HG03280 (cell line): ENCODE measurements at regions not wholly inside any gene's neighbourhood (a gene's known extent, or its start where the extent isn't known, plus 50 kb on each side); places are given as distances from the start of the nearest gene placed in this dataset.
"Not testable (repeated sequence)": the region's sequence is repeated elsewhere in the genome, so short reads cannot be mapped to it uniquely, and the experiment has no call there.

ENCODE experiments used
- ATAC-seq: cut with Tn5 transposase; IDR thresholded peaks from one replicate; pipeline ENCODE4 v1.9.1; 2021; ENCODE audit warnings: mild to moderate bottlenecking, moderate library complexity; ENCODE audit not compliant: unreplicated experiment

DNA sequence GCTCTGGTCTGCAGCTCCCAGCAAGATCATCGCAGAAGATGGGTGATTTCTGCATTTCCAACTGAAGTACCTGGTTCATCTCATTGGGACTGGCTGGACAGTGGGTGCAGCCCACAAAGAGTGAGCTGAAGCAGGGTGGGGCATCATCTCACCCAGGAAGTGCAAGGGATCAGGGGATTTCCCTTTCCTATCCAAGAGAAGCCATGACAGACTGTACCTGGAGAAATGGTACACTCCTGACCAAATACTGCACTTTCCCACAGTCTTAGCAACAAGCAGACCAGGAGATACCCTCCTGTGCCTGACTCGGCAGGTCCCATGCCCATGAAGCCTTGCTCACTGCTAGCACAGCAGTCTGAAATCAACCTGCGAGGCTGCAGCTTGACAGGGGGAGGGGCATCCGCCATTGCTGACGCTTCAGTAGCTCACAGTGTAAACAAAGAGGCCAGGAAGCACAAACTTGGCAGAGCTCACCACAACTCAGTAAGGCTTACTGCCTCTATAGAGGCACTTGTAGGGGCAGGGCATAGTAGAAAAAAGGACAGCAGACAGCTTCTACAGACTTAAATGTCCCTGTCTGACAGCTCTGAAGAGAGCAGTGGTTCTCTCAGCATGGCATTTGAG is 60.5 kb downstream of the AREG start:
- not testable (repeated sequence) for ATAC-seq

DNA sequence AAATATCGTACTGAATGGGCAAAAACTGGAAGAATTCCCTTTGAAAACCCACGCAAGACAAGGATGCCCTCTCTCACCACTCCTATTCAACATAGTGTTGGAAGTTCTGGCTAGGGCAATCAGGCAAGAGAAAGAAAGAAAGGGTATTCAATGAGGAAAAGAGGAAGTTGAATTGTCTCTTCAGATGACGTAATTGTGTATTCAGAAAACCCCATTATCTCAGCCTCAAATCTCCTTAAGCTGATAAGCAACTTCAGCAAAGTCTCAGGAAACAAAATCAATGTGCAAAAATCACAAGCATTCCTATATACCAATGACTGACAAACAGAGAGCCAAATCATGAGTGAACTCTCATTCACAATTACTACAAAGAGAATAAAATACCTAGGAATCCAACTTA is 64.4 kb downstream of the AREG start:
- ATAC-seq, result not testable (repeated sequence)

DNA sequence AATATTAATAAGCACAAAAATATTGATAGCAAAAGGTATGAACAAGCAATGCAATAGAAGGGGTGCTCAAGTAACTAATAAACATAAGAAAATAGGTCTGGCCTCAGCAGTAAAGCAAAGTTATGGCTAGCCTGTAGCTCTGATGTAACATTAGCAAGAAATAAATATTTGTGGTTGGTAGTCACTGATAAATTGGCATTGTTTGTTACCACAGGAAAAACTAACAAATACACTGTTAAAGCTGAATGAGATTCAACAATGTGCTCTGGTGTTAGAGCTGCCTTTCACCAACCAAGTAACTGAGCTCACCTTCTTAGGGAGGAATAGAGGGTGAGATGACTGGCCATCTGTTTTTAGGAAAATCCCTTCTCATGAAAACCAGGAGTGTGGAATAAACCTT is 71.4 kb downstream of the AREG start:
- no peak for ATAC-seq

DNA sequence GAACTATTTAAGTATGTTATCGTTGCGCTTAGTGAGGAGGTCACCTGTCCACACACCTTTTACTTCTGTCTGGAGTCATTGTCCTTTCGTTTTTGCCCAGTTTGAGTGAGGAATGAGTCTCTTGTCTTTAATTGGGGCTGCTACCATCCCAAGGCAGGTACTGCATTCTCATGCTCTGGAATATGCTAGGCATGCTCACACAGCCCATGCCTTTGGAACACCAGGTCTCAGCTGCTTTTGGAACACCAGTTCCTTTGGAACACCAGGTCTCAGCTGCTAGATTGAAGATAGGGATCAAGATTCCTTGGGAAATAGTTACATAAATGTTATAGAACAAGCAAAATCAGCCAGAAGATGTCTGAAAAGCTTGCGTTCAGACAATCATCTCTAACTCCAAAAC is 73.1 kb downstream of the AREG start:
- ATAC-seq, result no peak

DNA sequence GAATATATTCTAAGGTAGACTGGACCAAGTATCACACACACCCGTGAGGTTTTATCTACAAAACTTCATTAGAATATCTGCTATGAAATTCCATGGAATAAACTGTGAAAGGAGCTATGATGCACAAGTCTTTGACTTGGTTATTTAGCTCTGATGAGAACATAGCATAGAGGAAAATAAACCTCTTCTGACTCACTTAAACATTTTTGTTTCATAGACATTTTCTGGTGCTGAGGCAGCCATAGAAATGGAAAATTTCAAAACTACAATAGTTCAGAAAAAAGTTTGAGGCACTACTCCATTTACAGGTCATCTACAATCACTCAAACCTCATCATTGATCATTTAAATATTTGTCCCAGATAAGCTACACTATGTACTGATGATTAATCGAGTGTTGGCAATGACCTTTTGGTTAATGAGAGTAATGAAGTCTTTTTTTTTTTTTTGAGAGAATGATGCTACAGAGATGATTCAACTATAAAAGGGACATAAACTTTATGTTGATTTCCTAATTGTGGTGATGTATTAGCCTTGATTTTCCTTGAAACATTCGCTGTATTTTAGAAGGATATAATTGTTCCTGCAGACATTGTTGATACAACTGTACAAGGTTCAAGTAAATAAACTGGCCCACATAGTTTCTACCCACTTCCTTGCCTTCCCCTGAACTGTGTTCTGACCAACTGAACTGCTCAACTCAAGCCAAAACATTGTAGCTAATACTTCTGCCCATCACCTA is 77.5 kb downstream of the AREG start:
- no peak for ATAC-seq

DNA sequence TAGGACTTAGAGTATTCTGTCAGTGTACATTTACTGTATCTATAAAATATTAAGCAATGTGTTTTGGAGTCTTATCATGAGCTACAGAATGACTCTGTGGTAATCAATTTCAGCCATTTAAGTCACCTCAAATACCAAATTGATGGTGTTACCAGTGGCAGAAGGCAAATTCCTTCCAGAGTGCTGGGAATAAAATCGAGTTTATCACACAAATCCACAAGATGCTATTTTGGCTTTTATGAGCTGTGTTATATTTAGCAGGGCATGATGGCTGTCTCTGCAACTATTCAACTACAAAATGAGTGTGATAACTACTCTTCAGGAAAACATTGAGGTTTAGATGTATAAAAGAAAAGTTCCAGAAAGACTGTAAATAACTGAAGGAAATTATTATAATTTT is 78.2 kb downstream of the AREG start:
- no peak for ATAC-seq

DNA sequence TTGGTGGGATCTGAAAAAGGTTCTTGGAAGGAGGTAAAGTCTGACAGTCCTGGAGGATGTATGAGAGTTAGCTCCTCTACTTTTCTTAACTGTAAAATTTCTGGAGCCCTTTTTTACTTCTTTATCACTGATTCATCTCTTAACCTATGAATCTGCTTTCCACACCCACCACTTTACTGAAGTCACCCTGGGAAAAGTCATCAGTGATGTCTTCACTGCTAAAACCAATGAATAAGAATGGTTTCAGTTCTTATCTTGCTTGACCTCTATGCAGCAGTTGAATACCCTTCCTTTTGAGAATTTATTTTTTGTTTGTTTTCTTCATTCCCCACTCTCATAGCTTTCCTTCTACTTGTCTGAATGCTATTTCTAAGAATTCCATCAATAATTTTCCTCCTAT is 80.0 kb downstream of the AREG start:
- ATAC-seq, result no peak

DNA sequence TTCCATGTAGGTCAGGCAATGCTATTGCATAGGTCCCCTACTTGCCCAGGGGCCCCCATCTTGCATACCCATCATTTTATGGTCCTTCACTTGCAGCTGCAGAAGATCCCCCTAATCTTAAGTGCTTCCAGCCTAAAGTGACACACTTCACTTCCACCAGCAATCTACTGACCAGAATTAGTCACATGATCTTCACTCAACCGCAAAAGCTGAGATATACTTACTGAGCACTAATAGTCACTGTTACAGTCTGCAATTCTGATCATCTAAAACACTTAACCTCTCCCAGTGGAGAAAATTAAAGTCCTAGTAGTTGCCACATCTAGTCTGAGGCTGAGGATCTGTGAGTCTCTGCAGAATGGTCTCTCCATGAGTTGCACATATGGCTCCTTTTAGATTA is 82.1 kb downstream of the AREG start:
- ATAC-seq, result no peak

DNA sequence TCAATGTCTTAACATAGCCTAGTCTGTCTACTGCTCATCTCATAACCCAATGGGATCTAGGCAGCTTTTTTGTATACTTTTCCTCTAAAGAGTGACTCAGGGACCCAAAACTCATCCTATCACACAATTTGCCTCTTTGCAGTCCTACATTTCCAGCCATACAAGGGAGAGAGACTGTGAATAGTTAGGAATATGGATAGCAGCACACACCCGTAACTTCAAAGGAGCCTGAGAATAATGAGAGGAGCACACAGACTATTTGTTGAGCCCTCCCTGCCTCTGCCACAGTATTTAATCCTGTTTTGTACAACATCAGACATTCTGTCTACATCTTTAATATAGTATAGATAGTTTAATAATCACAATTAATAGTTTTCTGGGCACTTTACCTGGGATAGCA is 83.2 kb downstream of the AREG start:
- no peak for ATAC-seq

DNA sequence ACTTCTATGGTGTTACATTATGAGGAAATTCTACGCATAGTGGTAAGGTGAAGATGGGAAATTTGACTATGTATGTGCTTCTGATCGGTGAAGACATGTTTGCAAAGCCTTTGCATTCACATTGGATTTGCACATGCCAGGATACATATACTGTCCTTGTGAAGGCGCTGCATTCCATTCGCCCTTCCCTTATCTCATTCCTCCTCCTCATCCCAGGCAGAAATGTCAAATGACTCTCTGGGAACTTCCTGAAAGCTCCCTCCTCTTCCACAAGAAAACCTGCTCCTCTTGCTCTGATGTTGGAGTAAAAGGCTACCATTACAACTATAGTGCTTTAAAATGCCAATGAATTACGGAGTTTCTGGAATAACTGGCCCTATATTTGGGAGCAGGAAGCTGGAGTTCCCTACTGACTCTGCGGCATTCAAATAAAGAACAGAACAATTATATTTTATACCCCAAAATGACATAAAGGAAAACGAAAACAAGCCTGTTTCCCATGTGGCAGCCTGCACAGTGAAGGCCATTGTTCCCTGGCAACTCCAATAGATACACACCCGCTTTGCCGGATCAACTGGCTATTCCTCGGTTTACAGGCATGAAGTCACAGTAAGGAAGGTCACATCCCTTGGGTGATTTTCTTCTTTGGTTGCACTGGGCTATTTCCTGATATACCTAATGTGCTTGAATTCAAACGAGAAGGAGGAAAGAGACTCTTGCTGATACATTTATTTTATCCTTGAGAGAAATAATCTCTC is 84.5 kb downstream of the AREG start:
- no peak for ATAC-seq

DNA sequence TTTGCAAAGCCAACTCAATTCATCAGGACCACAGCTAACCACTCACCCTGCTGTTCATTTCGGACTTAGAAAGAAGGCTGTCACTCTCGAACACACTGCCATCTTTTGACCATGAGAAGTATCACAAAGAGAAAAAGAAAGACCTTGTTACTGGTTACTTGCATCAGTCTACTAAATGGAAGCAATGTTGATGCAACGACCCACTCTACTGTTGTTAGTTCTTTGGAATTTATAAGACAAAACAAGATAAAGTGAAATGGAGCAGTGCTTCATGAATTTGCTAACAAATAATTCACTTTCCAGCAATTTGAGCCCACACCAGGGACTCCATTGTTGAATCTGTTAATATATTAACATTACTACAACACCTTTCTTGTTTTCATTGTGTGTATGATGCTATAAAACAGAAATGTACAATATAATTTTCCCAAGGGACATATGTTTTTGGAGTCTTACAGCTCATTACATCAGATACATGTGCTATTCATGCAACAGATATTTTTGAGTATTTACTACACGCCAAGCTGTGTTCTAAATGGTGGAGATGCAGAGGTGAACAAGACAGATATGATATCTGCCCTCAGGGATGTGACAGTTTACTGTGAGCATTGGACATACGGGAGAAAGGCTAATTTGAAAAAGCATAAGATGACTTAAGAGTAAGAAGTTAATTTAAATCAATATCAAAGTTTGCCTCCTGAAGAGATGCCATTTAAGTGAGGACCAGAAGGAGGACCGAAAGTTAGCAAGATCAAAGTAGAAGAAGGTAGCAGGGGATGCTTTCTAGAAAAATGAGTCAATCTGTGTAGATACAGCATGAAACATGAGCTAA is 87.2 kb downstream of the AREG start:
- ATAC-seq, result peak; percentile 90

DNA sequence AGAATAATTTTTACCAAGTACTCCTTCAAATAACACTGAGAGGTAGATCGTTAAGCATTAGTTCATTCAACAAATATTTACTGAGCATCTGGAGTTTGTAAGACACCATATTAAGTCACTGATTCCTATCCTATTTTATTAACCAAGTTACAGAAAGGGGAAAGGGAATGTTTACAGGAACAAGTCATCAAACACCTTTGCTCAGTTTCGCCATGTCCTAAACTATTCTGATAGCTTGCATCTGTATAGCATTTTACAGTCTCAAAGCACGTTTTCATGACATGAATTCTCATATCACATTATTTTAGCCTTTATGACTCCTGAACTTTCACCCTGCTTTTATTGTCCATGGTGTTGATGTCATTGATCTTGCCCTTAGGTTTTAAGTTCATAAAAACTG is 89.2 kb downstream of the AREG start:
- ATAC-seq, result no peak

DNA sequence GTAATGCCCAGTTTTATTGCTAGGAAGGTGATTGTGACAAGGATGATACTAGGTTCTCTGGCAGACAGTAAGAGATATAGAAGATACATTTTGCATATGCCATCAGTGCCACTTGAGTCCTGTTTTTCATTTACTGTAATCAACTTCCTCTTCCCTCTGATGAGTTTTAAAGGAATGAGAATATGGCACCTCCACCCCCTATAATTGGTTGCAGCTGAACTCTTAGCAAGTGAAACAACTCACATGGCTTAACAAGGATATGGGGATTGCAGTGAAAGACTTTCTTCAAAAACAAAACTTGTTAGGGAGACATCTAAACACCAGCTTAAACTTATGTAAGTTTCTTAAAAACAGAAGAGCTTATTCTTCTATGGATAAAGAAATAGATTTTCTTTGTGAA is 90.0 kb downstream of the AREG start:
- no peak for ATAC-seq

DNA sequence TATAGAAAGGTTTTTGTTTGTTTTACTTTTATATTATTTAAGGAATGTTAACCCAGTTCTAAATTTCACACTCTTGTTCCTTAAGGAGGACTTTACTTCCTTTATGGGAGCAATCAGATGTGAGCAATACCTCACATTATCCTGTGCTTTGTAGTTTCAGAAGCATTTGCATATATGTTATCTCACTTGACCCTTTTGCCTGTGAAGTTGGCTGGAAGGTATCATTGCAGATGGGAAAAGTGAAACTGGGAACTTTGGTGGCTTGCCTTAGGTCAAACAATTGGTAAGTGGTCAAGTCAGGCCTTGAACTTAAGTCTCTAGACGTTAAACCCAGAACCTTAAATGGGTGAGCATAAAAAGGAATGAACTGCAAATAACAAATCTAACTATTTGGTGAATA is 90.6 kb downstream of the AREG start:
- ATAC-seq, result no peak

DNA sequence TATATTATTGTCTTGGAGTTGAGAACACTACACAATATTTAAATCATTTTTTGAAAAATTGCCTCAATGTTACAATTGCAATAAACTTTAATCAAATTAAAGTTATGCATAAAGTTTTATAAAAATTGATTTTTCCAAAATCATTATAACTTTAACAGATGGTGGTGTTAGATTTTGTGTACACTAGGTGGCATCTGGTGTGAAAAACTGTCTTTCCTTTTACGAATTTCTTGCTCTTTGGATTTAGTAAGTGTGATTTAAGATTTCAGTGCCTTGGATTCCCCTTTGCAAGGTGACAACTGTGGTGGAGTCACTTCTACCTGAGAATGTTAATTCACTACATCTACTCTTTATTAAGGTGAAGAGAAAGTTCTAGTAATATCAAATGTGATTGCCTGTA is 91.6 kb downstream of the AREG start:
- ATAC-seq, result no peak

DNA sequence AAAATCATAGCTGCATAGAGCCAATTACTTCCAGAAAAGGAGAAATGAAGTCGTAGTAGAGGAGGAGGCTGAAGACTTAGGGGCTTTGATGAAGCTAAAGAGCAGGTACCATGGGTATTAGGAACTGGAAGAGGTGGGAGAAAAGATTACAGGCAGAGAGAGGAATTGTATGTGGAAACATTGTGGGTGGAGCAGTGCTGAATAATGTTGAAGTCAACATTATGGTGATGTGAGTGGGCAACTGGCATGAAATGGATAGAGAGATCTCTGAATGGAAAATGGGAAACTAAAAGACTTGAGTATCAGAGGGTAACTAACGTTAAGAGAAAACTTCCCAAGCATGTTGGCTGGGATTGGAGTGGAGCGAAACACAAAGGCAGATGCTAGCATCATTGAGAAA is 92.5 kb downstream of the AREG start:
- no peak for ATAC-seq

DNA sequence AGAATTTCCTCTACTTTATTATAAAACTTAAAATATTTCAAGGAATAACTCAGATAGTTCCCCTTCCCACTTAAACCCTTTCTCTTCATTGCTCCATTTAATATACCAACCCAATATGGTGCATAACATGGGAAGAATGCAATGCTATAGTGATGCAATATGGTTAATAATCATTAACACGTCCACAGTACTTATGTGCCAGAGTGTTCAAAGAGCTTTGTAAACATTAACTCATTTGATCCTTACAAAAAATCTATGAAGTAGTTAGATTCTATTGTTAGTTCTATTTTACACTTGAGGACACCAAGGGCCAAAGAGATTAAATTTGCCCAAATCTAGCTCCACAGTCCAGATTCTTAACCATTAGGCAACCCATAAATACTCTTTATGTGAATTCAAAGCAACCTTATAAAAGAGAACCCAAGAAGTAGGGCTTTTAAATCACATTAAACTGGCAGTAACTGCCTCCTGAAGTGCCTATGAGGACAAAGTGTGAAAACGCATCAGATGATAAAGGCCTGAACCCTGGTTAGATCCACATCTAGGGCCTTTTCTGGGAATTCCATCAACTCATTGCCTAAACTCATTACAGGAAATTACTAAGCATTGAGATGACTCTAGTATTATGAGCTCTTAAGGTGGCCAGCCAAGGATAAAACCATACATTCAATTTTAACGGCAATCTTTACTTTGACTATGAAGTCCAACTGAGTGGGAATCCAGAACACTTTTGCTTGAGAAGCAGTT is 94.3 kb downstream of the AREG start:
- ATAC-seq, result no peak

DNA sequence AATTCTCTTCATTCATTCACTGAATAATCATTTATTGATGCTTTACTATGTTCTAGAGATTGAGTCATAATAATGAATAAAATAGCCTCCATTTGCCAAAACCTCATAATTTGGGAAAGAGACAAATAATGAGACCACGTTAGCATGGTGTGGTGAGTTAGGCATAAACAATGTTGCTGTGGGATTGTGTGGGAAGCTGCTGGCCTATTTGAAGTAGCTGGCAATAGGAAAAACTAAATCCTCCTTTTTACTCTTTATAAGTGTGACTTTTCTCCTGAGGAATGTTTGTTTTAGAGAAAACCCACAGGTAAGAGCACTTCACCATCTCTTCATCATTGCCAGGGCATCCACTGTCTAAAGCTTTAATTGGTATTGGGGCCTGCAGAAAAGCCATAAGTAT is 95.3 kb downstream of the AREG start:
- no peak for ATAC-seq

DNA sequence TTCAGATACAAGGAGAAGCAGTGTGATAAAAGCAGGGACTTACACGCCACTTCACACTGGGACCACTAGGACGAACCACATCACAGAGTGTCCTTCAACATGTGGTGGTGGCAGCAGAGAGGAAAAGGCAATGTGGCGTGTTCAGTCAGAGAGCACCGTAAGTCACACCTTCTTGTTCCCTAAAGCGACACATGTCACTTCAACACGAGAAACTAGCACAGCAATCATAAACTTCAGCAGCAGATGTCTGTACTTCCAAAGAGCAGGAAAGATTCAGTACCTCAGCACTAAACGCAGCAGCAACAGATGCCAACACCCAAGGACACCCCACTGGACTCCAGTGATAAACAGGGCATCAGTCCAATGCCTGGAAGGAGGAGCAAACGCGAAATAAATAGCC is 96.7 kb downstream of the AREG start:
- no peak for ATAC-seq

DNA sequence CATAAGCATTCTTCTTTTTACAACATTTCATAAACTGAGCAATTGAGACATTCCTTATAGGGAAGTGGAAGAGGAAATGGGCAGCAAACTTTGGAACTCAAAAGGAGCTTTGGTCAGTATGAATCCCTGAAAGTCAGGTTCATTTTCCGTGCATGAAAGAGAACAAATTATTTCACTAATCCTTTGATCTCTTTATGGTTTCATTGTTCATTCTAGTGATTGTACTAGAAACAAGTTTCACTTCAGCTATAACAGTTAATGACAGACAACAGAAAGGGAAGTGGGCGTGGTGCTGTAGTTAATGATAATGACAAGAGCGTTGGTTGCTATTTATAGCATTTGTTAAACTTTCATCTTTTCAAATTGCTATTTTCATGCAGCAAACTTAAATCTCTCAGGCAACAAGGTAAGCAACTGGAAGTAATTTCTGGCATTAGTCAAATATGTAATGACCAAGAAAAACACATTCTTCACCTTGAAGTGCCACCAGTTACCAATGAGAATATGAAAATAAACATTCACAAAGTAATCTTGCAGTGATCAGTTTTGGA is 98.4 kb downstream of the AREG start:
- ATAC-seq, result peak; percentile 68
